Glutamatergic neuron (in vitro differentiated cells): ENCODE measurements at regions not wholly inside any gene's neighbourhood (a gene's known extent, or its start where the extent isn't known, plus 50 kb on each side); places are given as distances from the start of the nearest gene placed in this dataset.

ENCODE experiments used
- DNase-seq: peaks from one replicate; pipeline ENCODE4 v3.0.0; 2022
- H3K27ac Mint-ChIP-seq: one replicate; pipeline ENCODE4 v1.8.0; 2020; ENCODE audit warnings: mild to moderate bottlenecking, mixed read lengths, inconsistent platforms; ENCODE audit not compliant: unreplicated experiment
- H3K27me3 Mint-ChIP-seq: one replicate; pipeline ENCODE4 v1.8.0; 2020; ENCODE audit warnings: mild to moderate bottlenecking, moderate library complexity, mixed read lengths, inconsistent platforms; ENCODE audit not compliant: unreplicated experiment
- H3K36me3 Mint-ChIP-seq: one replicate; pipeline ENCODE4 v1.8.0; 2020; ENCODE audit warnings: mild to moderate bottlenecking, mixed read lengths, inconsistent platforms; ENCODE audit not compliant: unreplicated experiment
- H3K4me1 Mint-ChIP-seq: one replicate; pipeline ENCODE4 v1.8.0; 2020; ENCODE audit warnings: mild to moderate bottlenecking, low read depth, mixed read lengths, inconsistent platforms; ENCODE audit not compliant: unreplicated experiment
- H3K4me3 Mint-ChIP-seq: one replicate; pipeline ENCODE4 v1.8.0; 2020; ENCODE audit warnings: mild to moderate bottlenecking, mixed read lengths, inconsistent platforms; ENCODE audit not compliant: unreplicated experiment
- H3K9me3 Mint-ChIP-seq: one replicate; pipeline ENCODE4 v1.8.0; 2020; ENCODE audit warnings: mild to moderate bottlenecking, moderate library complexity, mixed read lengths, inconsistent platforms; ENCODE audit not compliant: unreplicated experiment
- TF ChIP-seq, protein P1 (sequence below): fragments of 200-600 bp; sonication (generic); IDR thresholded peaks from one replicate; pipeline ENCODE4 v1.5.0; 2021; ENCODE audit not compliant: partially characterized antibody, unreplicated experiment

DNA sequence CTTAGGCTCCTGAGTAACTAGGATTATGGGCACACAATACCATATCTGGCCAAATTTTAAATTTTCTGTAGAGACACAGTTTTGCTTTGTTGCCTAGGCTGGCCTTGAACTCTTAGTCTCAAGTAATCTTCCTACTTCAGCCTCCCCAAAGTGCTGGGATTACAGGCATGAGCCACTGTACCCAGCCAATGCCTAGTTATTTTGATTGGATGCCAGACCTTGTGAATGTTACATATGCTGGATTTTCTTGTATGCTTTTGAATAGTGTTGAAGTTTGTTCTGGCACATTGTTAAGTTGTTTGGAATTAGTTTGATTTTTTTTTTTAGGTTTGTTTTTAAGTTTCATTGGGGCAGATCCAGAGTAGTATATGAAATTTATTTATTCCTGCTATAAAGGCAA, 110.7 kb upstream of the ANO5 start:
- no peaks in the 10 kb centered on the region for H3K36me3 Mint-ChIP-seq

DNA sequence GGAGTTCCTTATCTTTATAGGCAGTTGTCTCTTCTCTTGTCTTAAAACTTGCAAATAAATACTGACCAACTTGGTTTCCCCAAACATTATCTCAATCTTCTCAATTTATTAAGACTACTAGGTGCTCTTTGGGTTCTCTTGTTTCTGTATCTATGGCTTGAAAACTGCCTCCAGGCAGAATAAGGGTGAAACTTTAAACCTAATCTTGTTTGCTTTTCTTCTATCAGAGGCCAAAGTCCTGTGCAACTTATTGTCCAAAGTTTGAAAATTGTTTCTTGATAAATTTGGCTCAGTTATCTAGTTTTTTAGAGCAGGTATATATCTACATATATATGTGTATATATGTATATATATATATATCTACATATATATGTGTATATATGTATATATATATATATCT, 110.1 kb upstream of the ANO5 start:
- H3K4me3 Mint-ChIP-seq, result no peak overlapping the region
- H3K9me3 Mint-ChIP-seq, result no peaks in the 10 kb centered on the region
- H3K27ac Mint-ChIP-seq, result no peak overlapping the region
- no peaks in the 10 kb centered on the region for H3K27me3 Mint-ChIP-seq
- H3K36me3 Mint-ChIP-seq, result no peaks in the 10 kb centered on the region
- no peak for DNase-seq
- TF ChIP-seq, protein P1, sequence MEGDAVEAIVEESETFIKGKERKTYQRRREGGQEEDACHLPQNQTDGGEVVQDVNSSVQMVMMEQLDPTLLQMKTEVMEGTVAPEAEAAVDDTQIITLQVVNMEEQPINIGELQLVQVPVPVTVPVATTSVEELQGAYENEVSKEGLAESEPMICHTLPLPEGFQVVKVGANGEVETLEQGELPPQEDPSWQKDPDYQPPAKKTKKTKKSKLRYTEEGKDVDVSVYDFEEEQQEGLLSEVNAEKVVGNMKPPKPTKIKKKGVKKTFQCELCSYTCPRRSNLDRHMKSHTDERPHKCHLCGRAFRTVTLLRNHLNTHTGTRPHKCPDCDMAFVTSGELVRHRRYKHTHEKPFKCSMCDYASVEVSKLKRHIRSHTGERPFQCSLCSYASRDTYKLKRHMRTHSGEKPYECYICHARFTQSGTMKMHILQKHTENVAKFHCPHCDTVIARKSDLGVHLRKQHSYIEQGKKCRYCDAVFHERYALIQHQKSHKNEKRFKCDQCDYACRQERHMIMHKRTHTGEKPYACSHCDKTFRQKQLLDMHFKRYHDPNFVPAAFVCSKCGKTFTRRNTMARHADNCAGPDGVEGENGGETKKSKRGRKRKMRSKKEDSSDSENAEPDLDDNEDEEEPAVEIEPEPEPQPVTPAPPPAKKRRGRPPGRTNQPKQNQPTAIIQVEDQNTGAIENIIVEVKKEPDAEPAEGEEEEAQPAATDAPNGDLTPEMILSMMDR, result no peak
- no peaks in the 10 kb centered on the region for H3K4me1 Mint-ChIP-seq

More for the DNA sequence above, 110.7 kb upstream of the ANO5 start:
- Mint-ChIP-seq H3K27me3 (no peaks in the 10 kb centered on the region), H3K27ac (no peak overlapping the region), H3K9me3 (no peaks in the 10 kb centered on the region), H3K4me1 (no peaks in the 10 kb centered on the region), H3K4me3 (no peak overlapping the region)
- TF ChIP-seq, protein P1, result no peak
- no peak for DNase-seq

DNA sequence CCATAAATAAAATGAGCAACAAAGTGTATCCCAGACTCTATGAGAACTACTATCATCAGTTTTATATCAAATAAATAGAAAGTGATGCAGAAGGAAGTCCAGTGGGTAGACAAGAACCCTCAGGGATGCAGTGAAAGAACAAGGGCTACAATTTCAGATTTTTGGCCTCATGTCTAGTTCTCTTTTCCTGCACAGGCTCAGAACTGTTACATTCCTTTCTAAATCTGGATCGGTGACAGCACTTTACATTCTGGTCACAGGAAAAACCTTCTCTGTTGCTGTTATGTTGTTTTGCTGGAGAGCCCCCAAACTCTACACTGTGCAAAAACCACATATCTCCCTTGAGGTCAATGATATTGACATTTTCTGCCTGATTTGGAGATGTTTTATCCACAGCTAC, 108.8 kb upstream of the ANO5 start:
- no peaks in the 10 kb centered on the region for H3K27me3 Mint-ChIP-seq
- H3K4me1 Mint-ChIP-seq, result no peaks in the 10 kb centered on the region
- no peak overlapping the region for H3K27ac Mint-ChIP-seq
- TF ChIP-seq, protein P1, result no peak
- H3K9me3 Mint-ChIP-seq, result no peaks in the 10 kb centered on the region
- H3K4me3 Mint-ChIP-seq, result no peak overlapping the region
- no peak for DNase-seq
- no peaks in the 10 kb centered on the region for H3K36me3 Mint-ChIP-seq

DNA sequence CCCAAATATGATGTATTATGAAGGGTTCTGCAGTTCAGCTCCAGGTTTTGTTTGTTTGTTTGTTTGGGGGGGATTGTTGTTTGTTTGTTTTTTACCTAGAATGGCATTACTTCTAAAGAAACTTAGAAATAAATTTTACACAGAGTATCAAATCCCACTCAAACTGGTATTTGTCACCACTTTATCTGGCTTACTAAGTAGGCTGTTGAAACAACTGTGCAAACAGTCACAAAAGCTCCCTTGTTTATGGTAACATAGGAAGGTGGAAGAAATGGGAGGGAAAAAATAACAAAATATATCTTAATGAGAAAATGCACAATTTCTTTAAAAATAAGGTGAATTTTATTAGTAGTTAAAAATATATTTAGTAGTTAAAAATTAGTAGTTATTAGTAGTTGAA, 108.3 kb upstream of the ANO5 start:
- no peaks in the 10 kb centered on the region for H3K27me3 Mint-ChIP-seq
- H3K27ac Mint-ChIP-seq, result no peak overlapping the region
- TF ChIP-seq, protein P1, result no peak
- DNase-seq, result no peak
- no peaks in the 10 kb centered on the region for H3K4me1 Mint-ChIP-seq
- H3K36me3 Mint-ChIP-seq, result no peaks in the 10 kb centered on the region
- H3K4me3 Mint-ChIP-seq, result no peak overlapping the region
- H3K9me3 Mint-ChIP-seq, result no peaks in the 10 kb centered on the region

DNA sequence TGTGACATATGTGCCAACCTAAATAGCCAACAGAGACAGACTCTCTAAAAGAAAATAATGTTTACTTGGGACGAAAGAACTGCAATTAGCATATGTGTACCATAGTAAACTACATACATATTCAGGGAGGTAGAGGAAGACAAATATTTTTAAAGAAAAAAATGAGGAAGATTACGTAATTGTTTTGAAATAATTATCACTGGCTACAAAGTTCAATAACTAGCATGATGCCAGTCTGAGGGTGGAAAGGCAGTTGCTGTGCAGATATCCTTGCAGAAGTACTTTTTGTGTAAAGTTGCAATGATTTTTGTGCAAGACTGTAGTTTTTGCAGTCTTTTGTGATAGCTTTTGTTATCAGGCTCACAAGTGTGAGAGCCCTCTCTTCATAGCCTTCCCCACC, 103.3 kb upstream of the ANO5 start:
- no peaks in the 10 kb centered on the region for H3K36me3 Mint-ChIP-seq
- H3K27ac Mint-ChIP-seq, result no peak overlapping the region
- H3K27me3 Mint-ChIP-seq, result no peaks in the 10 kb centered on the region
- H3K4me3 Mint-ChIP-seq, result no peak overlapping the region
- TF ChIP-seq, protein P1, result no peak
- no peak for DNase-seq
- H3K9me3 Mint-ChIP-seq, result peaks cover 2% of the 10 kb centered on the region
- H3K4me1 Mint-ChIP-seq, result no peaks in the 10 kb centered on the region
